GM12878 (cell line): ENCODE measurements at regions not wholly inside any gene's neighbourhood (a gene's known extent, or its start where the extent isn't known, plus 50 kb on each side); places are given as distances from the start of the nearest gene placed in this dataset.

ENCODE experiments used
- ATAC-seq: fragments of 200-7000 bp; cut with Tn5 transposase; 3 replicates; pipeline ENCODE4 v1.9.1; 2020; ENCODE audit warnings: mild to moderate bottlenecking, moderate library complexity
- BruUV-seq: library from RNA; stranded (reverse); fragments of 400-500 nt; replicated peaks from 2 replicates; lab custom pipeline; 2021; lab: Mats Ljungman, UMichigan
- CTCF ChIA-PET: fragments of 300-600 bp; sonication (Branson Sonifier 250); formaldehyde crosslinking; extraction: SDS; loops from one replicate; lab custom pipeline; 2021; ENCODE audit warnings: inconsistent platforms; lab: Yijun Ruan, JAX
- POLR2A ChIA-PET: fragments of 350-600 bp; formaldehyde crosslinking; extraction: SDS; loops from one replicate; lab custom pipeline; 2021; ENCODE audit warnings: inconsistent platforms; lab: Charles Lee
- RAD21 ChIA-PET: fragments of 300-600 bp; sonication (Branson Sonifier 250); formaldehyde crosslinking; loops from one replicate; lab custom pipeline; 2023; ENCODE audit warnings: antibody characterized with exemption; ENCODE audit not compliant: unreplicated experiment; lab: Charles Lee
- SMC1A ChIA-PET: fragments of 300-600 bp; sonication (Branson Sonifier 250); formaldehyde crosslinking; loops from one replicate; lab custom pipeline; 2023; ENCODE audit not compliant: unreplicated experiment, uncharacterized antibody; lab: Charles Lee
- DNase-seq: peaks from one replicate; pipeline ENCODE4 v3.0.0-alpha.2; 2011; ENCODE audit warnings: low read depth, low spot score
- FAIRE-seq: peaks from 3 replicates; lab custom pipeline; 2011; peaks lifted over from hg19 to GRCh38; lab: Jason Lieb, UNC
- H2AFZ ChIP-seq: 2 replicates; pipeline ENCODE4 v1.6.0; 2011; ENCODE audit warnings: low read depth, low read length, control low read depth; ENCODE audit not compliant: control insufficient read depth
- H3K27ac ChIP-seq: 2 replicates; pipeline ENCODE4 v1.5.1; 2011; ENCODE audit warnings: control low read depth; ENCODE audit not compliant: control insufficient read depth, insufficient read depth
- H3K27me3 ChIP-seq, 2 experiments: replicated peaks in 1 of 2; 2 replicates each; pipeline versions ENCODE4 v1.6.0 to v1.6.1; 2011; ENCODE audit warnings: low read length in 1 of 2; ENCODE audit not compliant: control insufficient read depth in 2 of 2, insufficient read depth in 2 of 2
- H3K36me3 ChIP-seq, 2 experiments: 2 replicates each; pipeline ENCODE4 v1.5.1; 2011; ENCODE audit warnings: low read length in 1 of 2; ENCODE audit not compliant: control insufficient read depth in 2 of 2, insufficient read depth in 2 of 2
- H3K4me1 ChIP-seq: 2 replicates; pipeline ENCODE4 v1.6.1; 2011; ENCODE audit warnings: mild to moderate bottlenecking, low read length, moderate library complexity, mixed read lengths; ENCODE audit not compliant: control insufficient read depth, insufficient read depth
- H3K4me2 ChIP-seq: 2 replicates; pipeline ENCODE4 v1.6.0; 2011; ENCODE audit warnings: control low read depth; ENCODE audit not compliant: control insufficient read depth, insufficient read depth
- H3K4me3 ChIP-seq: fragments of 200-600 bp; sonication (generic); 2 replicates; pipeline ENCODE4 v1.5.1; 2016
- H3K79me2 ChIP-seq: 2 replicates; pipeline ENCODE4 v1.6.0; 2011; ENCODE audit warnings: low read length; ENCODE audit not compliant: control insufficient read depth, insufficient read depth
- H3K9ac ChIP-seq: 2 replicates; pipeline ENCODE4 v1.8.0; 2011; ENCODE audit warnings: low read length, control low read depth, mixed read lengths; ENCODE audit not compliant: control insufficient read depth, insufficient read depth
- H3K9me3 ChIP-seq: replicated peaks from 3 replicates; pipeline ENCODE4 v1.5.1; 2011; ENCODE audit warnings: mild to moderate bottlenecking, low read length; ENCODE audit not compliant: control insufficient read depth, insufficient read depth
- H4K20me1 ChIP-seq: 2 replicates; pipeline ENCODE4 v1.6.0; 2011; ENCODE audit not compliant: control insufficient read depth, insufficient read depth
- ASH2L ChIP-seq: fragments of 300-600, 200-600 bp; sonication (generic); IDR thresholded peaks from 2 replicates; pipeline ENCODE4 v1.6.1; 2017; ENCODE audit warnings: low read depth, mild to moderate bottlenecking, borderline replicate concordance
- DPF2 ChIP-seq: fragments of 450-650 bp; IDR thresholded peaks from 2 replicates; pipeline ENCODE4 v1.6.1; 2017; ENCODE audit warnings: mild to moderate bottlenecking
- E2F4 ChIP-seq: IDR thresholded peaks from 2 replicates; pipeline ENCODE4 v1.6.1; 2012; ENCODE audit warnings: low read depth, low read length, improper control_type of control experiment
- ELK1 ChIP-seq: IDR thresholded peaks from 2 replicates; pipeline ENCODE4 v1.6.1; 2012; ENCODE audit warnings: low read depth, low read length, improper control_type of control experiment
- FOS ChIP-seq: IDR thresholded peaks from 3 replicates; pipeline ENCODE4 v1.6.1; 2011; ENCODE audit warnings: borderline replicate concordance; ENCODE audit not compliant: insufficient read length; ENCODE audit errors: extremely low read depth
- IKZF1 ChIP-seq: fragments of 450-650 bp; conservative IDR thresholded peaks from 2 replicates; pipeline ENCODE4 v1.6.1; 2017; ENCODE audit warnings: antibody characterized with exemption, mild to moderate bottlenecking
- MLLT1 ChIP-seq: fragments of 450-650 bp; IDR thresholded peaks from 2 replicates; pipeline ENCODE4 v1.6.1; 2016; ENCODE audit warnings: mild to moderate bottlenecking
- MYB ChIP-seq: fragments of 150-350 bp; IDR thresholded peaks from 2 replicates; pipeline ENCODE4 v1.6.1; 2014; ENCODE audit warnings: mild to moderate bottlenecking, low read depth, low read length, borderline replicate concordance
- NFIC ChIP-seq: IDR thresholded peaks from 2 replicates; pipeline ENCODE4 v1.6.1; 2012; ENCODE audit warnings: low read depth, mild to moderate bottlenecking, inconsistent platforms, low read length, moderate library complexity
- POLR2AphosphoS2 ChIP-seq: IDR thresholded peaks from 2 replicates; pipeline ENCODE4 v1.6.1; 2011; ENCODE audit warnings: low read depth, mild to moderate bottlenecking, low read length, improper control_type of control experiment, moderate library complexity
- RELA ChIP-seq: fragments of 450-650 bp; IDR thresholded peaks from 2 replicates; pipeline ENCODE4 v1.8.0; 2014; ENCODE audit warnings: borderline replicate concordance; ENCODE audit not compliant: partially characterized antibody
- WRNIP1 ChIP-seq: IDR thresholded peaks from 2 replicates; pipeline ENCODE4 v1.6.1; 2011; ENCODE audit warnings: low read depth, low read length, improper control_type of control experiment, borderline replicate concordance
- ZBED1 ChIP-seq: IDR thresholded peaks from 2 replicates; pipeline ENCODE4 v1.6.1; 2016; ENCODE audit warnings: borderline replicate concordance
- ZBTB40 ChIP-seq: fragments of 450-650 bp; IDR thresholded peaks from 2 replicates; pipeline ENCODE4 v1.6.1; 2016; ENCODE audit warnings: mild to moderate bottlenecking, moderate library complexity, borderline replicate concordance
- WGBS: methylation state at CpG from one replicate; pipeline ENCODE4 v1.1.6; 2016; ENCODE audit warnings: low lambda C conversion rate; ENCODE audit not compliant: insufficient replicate concordance, insufficient coverage; ENCODE audit errors: missing lambda C conversion rate; 5-methylcytosine and 5-hydroxymethylcytosine counted together
- in situ Hi-C: fragments of 300-500 bp; cut with MboI; formaldehyde crosslinking; loops from 9 replicates; pipeline ENCODE4 v1.14.3; 2018; ENCODE audit warnings: mixed read lengths
- intact Hi-C: fragments of 100-400 bp; cut with micrococcal nuclease; formaldehyde crosslinking; loops from one replicate; pipeline ENCODE4 v1.14.2; 2022; ENCODE audit not compliant: unreplicated experiment

- TF ChIP-seq ZBTB40, result no peak
- TF ChIP-seq NFIC, result no peak
- no peak for TF ChIP-seq ZBED1
- no peak for TF ChIP-seq POLR2AphosphoS2
These were observed 94.6 kb upstream of the KLF4 start (continued) for GRCh38 chr9:107584186-107584585.

GRCh38 chr9:107577140-107577776 lies 87.7 kb upstream of the KLF4 start:
- 45% methylated on average over 5 of the region's 5 CpGs for WGBS
- SMC1A ChIA-PET, result no interaction called here
- BruUV-seq, result no TSS peak
- Histone ChIP-seq H3K27ac (no peak overlapping the region), H3K4me3 (no peak overlapping the region), H2AFZ (no peak overlapping the region), H3K36me3 (no peaks in the 10 kb centered on the region), H3K79me2 (no peaks in the 10 kb centered on the region), H3K4me2 (no peak overlapping the region), H3K9ac (no peak overlapping the region), H3K9me3 (no peaks in the 10 kb centered on the region), H3K4me1 (no peaks in the 10 kb centered on the region), H3K27me3 (no peaks in the 10 kb centered on the region), H4K20me1 (no peaks in the 10 kb centered on the region)
- RAD21 ChIA-PET, result no interaction called here
- TF ChIP-seq WRNIP1 (no peak), E2F4 (no peak), MYB (no peak), ASH2L (no peak), ELK1 (no peak), FOS (no peak), DPF2 (no peak), MLLT1 (no peak), RELA (no peak), IKZF1 (no peak)
- ATAC-seq, result no peak
- POLR2A ChIA-PET, result no interaction called here
- in situ Hi-C loops, result no loop called here
- CTCF ChIA-PET, result interaction anchor here (1.9 kb wide), 1 partner anchor 93 kb away, joined by 4 read pairs; no protein-coding TSS in a partner anchor
- no peak for FAIRE-seq
- intact Hi-C loops, result no loop called here
- no peak for DNase-seq
